ENCODE measurements at regions not wholly inside any gene's neighbourhood (a gene's known extent, or its start where the extent isn't known, plus 50 kb on each side); places are given as distances from the start of the nearest gene placed in this dataset.

- no peaks in the 10 kb centered on the region for H3K9me3 ChIP-seq (ENCODE audit: control insufficient read depth, low read length)
- H3K4me2 ChIP-seq (ENCODE audit: low read length): no peak overlapping the region
- H3K4me3 ChIP-seq (ENCODE audit: low read depth, low read length): no peak overlapping the region
- H3K27me3 ChIP-seq (ENCODE audit: control insufficient read depth, insufficient read depth, low read length): no peaks in the 10 kb centered on the region
- H3K9ac ChIP-seq: no peak overlapping the region
- no peak for TF ChIP-seq CTCF (IDR thresholded peaks at IDR 0.05)
- no peaks in the 10 kb centered on the region for H3K4me1 ChIP-seq
- H3K27ac ChIP-seq: no peak overlapping the region
- H2AFZ ChIP-seq: no peak overlapping the region
- H3K36me3 ChIP-seq (ENCODE audit: control insufficient read depth, insufficient read depth, low read length): no peaks in the 10 kb centered on the region
- no peaks in the 10 kb centered on the region for H3K79me2 ChIP-seq
Measured at GRCh38 chr9:99681113-99681512, 140.6 kb upstream of the NR4A3 start.

GRCh38 chr9:99682378-99682777 is 139.3 kb upstream of the NR4A3 start:
- H3K4me1 ChIP-seq: no peaks in the 10 kb centered on the region
- H3K27ac ChIP-seq: no peak overlapping the region
- no peak overlapping the region for H2AFZ ChIP-seq

GRCh38 chr9:99682870-99683269 is 138.8 kb upstream of the NR4A3 start:
- no peak overlapping the region for H2AFZ ChIP-seq
- no peak overlapping the region for H3K4me3 ChIP-seq (ENCODE audit: low read depth, low read length)
- H3K9ac ChIP-seq: no peak overlapping the region
- no peak overlapping the region for H3K27ac ChIP-seq
- no peaks in the 10 kb centered on the region for H3K79me2 ChIP-seq
- no peaks in the 10 kb centered on the region for H3K9me3 ChIP-seq (ENCODE audit: control insufficient read depth, low read length)
- no peak for TF ChIP-seq CTCF (IDR thresholded peaks at IDR 0.05)
- no peaks in the 10 kb centered on the region for H3K4me1 ChIP-seq
- H3K27me3 ChIP-seq (ENCODE audit: control insufficient read depth, insufficient read depth, low read length): no peaks in the 10 kb centered on the region
- no peaks in the 10 kb centered on the region for H3K36me3 ChIP-seq (ENCODE audit: control insufficient read depth, insufficient read depth, low read length)
- H3K4me2 ChIP-seq (ENCODE audit: low read length): no peak overlapping the region

More at GRCh38 chr9:99682378-99682777, 139.3 kb upstream of the NR4A3 start:
- Histone ChIP-seq H3K9me3 (ENCODE audit: control insufficient read depth, low read length) (no peaks in the 10 kb centered on the region), H3K4me3 (ENCODE audit: low read depth, low read length) (no peak overlapping the region), H3K9ac (no peak overlapping the region), H3K4me2 (ENCODE audit: low read length) (no peak overlapping the region), H3K36me3 (ENCODE audit: control insufficient read depth, insufficient read depth, low read length) (no peaks in the 10 kb centered on the region), H3K27me3 (ENCODE audit: control insufficient read depth, insufficient read depth, low read length) (no peaks in the 10 kb centered on the region), H3K79me2 (no peaks in the 10 kb centered on the region)
- no peak for TF ChIP-seq CTCF (IDR thresholded peaks at IDR 0.05)

GRCh38 chr9:99690573-99690972 is 131.1 kb upstream of the NR4A3 start:
- Histone ChIP-seq H3K9me3 (ENCODE audit: control insufficient read depth, low read length) (no peaks in the 10 kb centered on the region), H3K9ac (no peak overlapping the region), H3K4me2 (ENCODE audit: low read length) (no peak overlapping the region), H2AFZ (no peak overlapping the region), H3K4me1 (no peaks in the 10 kb centered on the region), H3K27me3 (ENCODE audit: control insufficient read depth, insufficient read depth, low read length) (no peaks in the 10 kb centered on the region), H3K79me2 (no peaks in the 10 kb centered on the region), H3K4me3 (ENCODE audit: low read depth, low read length) (no peak overlapping the region), H3K36me3 (ENCODE audit: control insufficient read depth, insufficient read depth, low read length) (no peaks in the 10 kb centered on the region), H3K27ac (no peak overlapping the region)
- no peak for TF ChIP-seq CTCF (IDR thresholded peaks at IDR 0.05)

- Histone ChIP-seq H3K79me2 (no peaks in the 10 kb centered on the region), H3K9ac (no peak overlapping the region), H3K4me1 (no peaks in the 10 kb centered on the region), H3K36me3 (ENCODE audit: control insufficient read depth, insufficient read depth, low read length) (no peaks in the 10 kb centered on the region), H3K27ac (no peak overlapping the region), H2AFZ (no peak overlapping the region), H3K9me3 (ENCODE audit: control insufficient read depth, low read length) (no peaks in the 10 kb centered on the region), H3K27me3 (ENCODE audit: control insufficient read depth, insufficient read depth, low read length) (no peaks in the 10 kb centered on the region), H3K4me3 (ENCODE audit: low read depth, low read length) (no peak overlapping the region), H3K4me2 (ENCODE audit: low read length) (no peak overlapping the region)
- no peak for TF ChIP-seq CTCF (IDR thresholded peaks at IDR 0.05)
Measured at GRCh38 chr9:99693888-99694287, 127.8 kb upstream of the NR4A3 start.

Data from parathyroid adenoma (tissue), 2 donors.